Hepatocyte (in vitro differentiated cells): ENCODE measurements at regions not wholly inside any gene's neighbourhood (a gene's known extent, or its start where the extent isn't known, plus 50 kb on each side); places are given as distances from the start of the nearest gene placed in this dataset.

Source experiments
- CTCF ChIP-seq: fragments of 200-600 bp; sonication (generic); IDR thresholded peaks from 2 replicates; pipeline ENCODE4 v1.5.1; 2016; ENCODE audit warnings: antibody characterized with exemption, mild to moderate bottlenecking; ENCODE audit not compliant: poor library complexity
- EZH2 ChIP-seq: fragments of 200-600 bp; sonication (generic); IDR thresholded peaks from 2 replicates; pipeline ENCODE4 v1.6.1; 2016; ENCODE audit warnings: antibody characterized with exemption, mild to moderate bottlenecking, borderline replicate concordance
- EZH2phosphoT487 ChIP-seq: fragments of 200-600 bp; sonication (generic); IDR thresholded peaks from one replicate; pipeline ENCODE4 v1.6.1; 2018; ENCODE audit warnings: antibody characterized with exemption, mild to moderate bottlenecking, low read depth, moderate library complexity; ENCODE audit not compliant: unreplicated experiment, severe bottlenecking

GRCh38 chr1:36628804-36629203 is 146.1 kb upstream of the CSF3R start:
- TF ChIP-seq CTCF, result no peak
- no peak for TF ChIP-seq EZH2phosphoT487
- TF ChIP-seq EZH2, result no peak
